Hepatocyte (in vitro differentiated cells): ENCODE measurements at regions not wholly inside any gene's neighbourhood (a gene's known extent, or its start where the extent isn't known, plus 50 kb on each side); places are given as distances from the start of the nearest gene placed in this dataset.
A peak's percentile ranks its signal among the peaks of the same experiment; 100 is the strongest.

Source experiments
- DNase-seq: peaks from one replicate; pipeline ENCODE4 v3.0.0-alpha.2; 2016; ENCODE audit warnings: low spot score
- H2AFZ ChIP-seq: fragments of 200-600 bp; sonication (generic); 2 replicates; pipeline ENCODE4 v1.6.0; 2016; ENCODE audit warnings: antibody characterized with exemption, mild to moderate bottlenecking
- H3K27ac ChIP-seq: fragments of 200-600 bp; sonication (generic); 2 replicates; pipeline ENCODE4 v1.5.1; 2016; ENCODE audit warnings: mild to moderate bottlenecking
- H3K27me3 ChIP-seq: fragments of 200-600 bp; sonication (generic); 2 replicates; pipeline ENCODE4 v1.6.1; 2016
- H3K36me3 ChIP-seq: fragments of 200-600 bp; sonication (generic); replicated peaks from 2 replicates; pipeline ENCODE4 v1.5.1; 2016; ENCODE audit warnings: low read depth; ENCODE audit not compliant: insufficient read depth
- H3K4me1 ChIP-seq: fragments of 200-600 bp; sonication (generic); 2 replicates; pipeline ENCODE4 v1.5.1; 2016; ENCODE audit warnings: mild to moderate bottlenecking, moderate library complexity; ENCODE audit not compliant: insufficient read depth
- H3K4me2 ChIP-seq: fragments of 200-600 bp; sonication (generic); 2 replicates; pipeline ENCODE4 v1.6.0; 2016
- H3K4me3 ChIP-seq: fragments of 200-600 bp; sonication (generic); 2 replicates; pipeline ENCODE4 v1.5.1; 2016; ENCODE audit warnings: mild to moderate bottlenecking
- H3K79me2 ChIP-seq: fragments of 200-600 bp; sonication (generic); 2 replicates; pipeline ENCODE4 v1.6.0; 2017; ENCODE audit warnings: mild to moderate bottlenecking
- H3K9me2 ChIP-seq: fragments of 200-600 bp; sonication (generic); replicated peaks from 2 replicates; pipeline ENCODE4 v1.6.0; 2017; ENCODE audit warnings: mild to moderate bottlenecking; ENCODE audit not compliant: insufficient read depth
- H3K9me3 ChIP-seq: fragments of 200-600 bp; sonication (generic); 2 replicates; pipeline ENCODE4 v1.5.1; 2016; ENCODE audit warnings: low read depth, mild to moderate bottlenecking
- H4K20me1 ChIP-seq: fragments of 200-600 bp; sonication (generic); 2 replicates; pipeline ENCODE4 v1.6.0; 2016; ENCODE audit warnings: mild to moderate bottlenecking; ENCODE audit not compliant: insufficient read depth, poor library complexity, severe bottlenecking
- EZH2 ChIP-seq: fragments of 200-600 bp; sonication (generic); IDR thresholded peaks from 2 replicates; pipeline ENCODE4 v1.6.1; 2016; ENCODE audit warnings: antibody characterized with exemption, mild to moderate bottlenecking, borderline replicate concordance
- EZH2phosphoT487 ChIP-seq: fragments of 200-600 bp; sonication (generic); IDR thresholded peaks from one replicate; pipeline ENCODE4 v1.6.1; 2018; ENCODE audit warnings: antibody characterized with exemption, mild to moderate bottlenecking, low read depth, moderate library complexity; ENCODE audit not compliant: unreplicated experiment, severe bottlenecking
- WGBS: methylation state at CpG from one replicate; pipeline ENCODE4 v1.1.6; 2016; ENCODE audit warnings: low lambda C conversion rate; ENCODE audit errors: missing lambda C conversion rate; 5-methylcytosine and 5-hydroxymethylcytosine counted together
- TF ChIP-seq, protein P1 (sequence below): fragments of 200-600 bp; sonication (generic); IDR thresholded peaks from 2 replicates; pipeline ENCODE4 v1.5.1; 2016; ENCODE audit warnings: antibody characterized with exemption, mild to moderate bottlenecking; ENCODE audit not compliant: poor library complexity

DNA sequence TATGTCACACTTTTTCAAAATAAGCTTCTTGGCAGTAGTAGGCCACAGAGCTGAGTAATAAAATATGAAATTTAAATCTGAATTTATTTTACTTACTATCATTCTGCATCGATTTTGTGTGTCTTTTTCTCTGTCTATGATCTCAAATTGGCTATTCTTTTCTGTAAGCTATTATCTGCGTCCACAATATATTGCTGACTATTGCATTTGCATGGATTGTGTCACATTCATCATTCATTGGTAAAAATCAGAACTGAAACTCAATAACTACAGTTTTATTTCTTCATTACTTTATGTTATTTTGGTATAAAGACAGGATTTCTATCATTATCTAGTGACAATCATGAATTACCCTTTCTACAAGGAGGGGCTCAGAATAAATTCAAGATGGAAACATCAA, 154.8 kb upstream of the AGR3 start:
- Histone ChIP-seq H3K9me3 (no peaks in the 10 kb centered on the region), H3K36me3 (no peaks in the 10 kb centered on the region), H2AFZ (no peak overlapping the region), H3K9me2 (no peaks in the 10 kb centered on the region), H3K4me1 (no peaks in the 10 kb centered on the region), H4K20me1 (no peaks in the 10 kb centered on the region), H3K79me2 (no peaks in the 10 kb centered on the region), H3K27ac (no peak overlapping the region), H3K4me2 (no peak overlapping the region), H3K27me3 (no peaks in the 10 kb centered on the region), H3K4me3 (no peak overlapping the region)
- TF ChIP-seq EZH2phosphoT487 (no peak), EZH2 (no peak)
- TF ChIP-seq, protein P1, sequence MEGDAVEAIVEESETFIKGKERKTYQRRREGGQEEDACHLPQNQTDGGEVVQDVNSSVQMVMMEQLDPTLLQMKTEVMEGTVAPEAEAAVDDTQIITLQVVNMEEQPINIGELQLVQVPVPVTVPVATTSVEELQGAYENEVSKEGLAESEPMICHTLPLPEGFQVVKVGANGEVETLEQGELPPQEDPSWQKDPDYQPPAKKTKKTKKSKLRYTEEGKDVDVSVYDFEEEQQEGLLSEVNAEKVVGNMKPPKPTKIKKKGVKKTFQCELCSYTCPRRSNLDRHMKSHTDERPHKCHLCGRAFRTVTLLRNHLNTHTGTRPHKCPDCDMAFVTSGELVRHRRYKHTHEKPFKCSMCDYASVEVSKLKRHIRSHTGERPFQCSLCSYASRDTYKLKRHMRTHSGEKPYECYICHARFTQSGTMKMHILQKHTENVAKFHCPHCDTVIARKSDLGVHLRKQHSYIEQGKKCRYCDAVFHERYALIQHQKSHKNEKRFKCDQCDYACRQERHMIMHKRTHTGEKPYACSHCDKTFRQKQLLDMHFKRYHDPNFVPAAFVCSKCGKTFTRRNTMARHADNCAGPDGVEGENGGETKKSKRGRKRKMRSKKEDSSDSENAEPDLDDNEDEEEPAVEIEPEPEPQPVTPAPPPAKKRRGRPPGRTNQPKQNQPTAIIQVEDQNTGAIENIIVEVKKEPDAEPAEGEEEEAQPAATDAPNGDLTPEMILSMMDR: no peak
- DNase-seq: no peak
- WGBS: 92% methylated on average over 2 of the region's 2 CpGs

DNA sequence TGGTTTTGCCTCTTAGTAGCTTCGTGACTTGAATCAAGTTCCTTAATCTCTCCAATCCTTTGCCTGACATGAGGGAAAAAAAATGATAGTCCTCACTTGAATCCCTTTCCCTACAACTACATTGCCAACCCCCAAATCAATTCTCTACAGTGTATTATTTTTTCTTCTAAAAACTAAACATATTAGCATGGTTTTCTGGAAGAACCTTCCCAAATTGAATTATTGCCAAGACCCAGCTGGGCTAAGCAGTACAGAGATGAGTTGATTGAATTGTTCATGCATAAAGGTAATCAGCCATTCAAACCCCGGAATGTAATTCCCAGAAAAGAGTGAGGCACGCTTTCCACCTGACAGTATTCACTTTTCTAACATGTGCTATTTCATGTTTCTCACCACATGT, 155.6 kb upstream of the AGR3 start:
- Histone ChIP-seq H3K27ac (no peak overlapping the region), H3K9me3 (no peaks in the 10 kb centered on the region), H3K4me3 (no peak overlapping the region), H3K27me3 (no peaks in the 10 kb centered on the region), H3K36me3 (no peaks in the 10 kb centered on the region), H3K4me2 (no peak overlapping the region), H3K4me1 (no peaks in the 10 kb centered on the region), H3K9me2 (no peaks in the 10 kb centered on the region), H2AFZ (no peak overlapping the region), H4K20me1 (no peaks in the 10 kb centered on the region), H3K79me2 (no peaks in the 10 kb centered on the region)
- TF ChIP-seq EZH2phosphoT487 (no peak), EZH2 (no peak)
- TF ChIP-seq, protein P1: no peak
- WGBS: 98% methylated on average over 3 of the region's 3 CpGs
- no peak for DNase-seq

DNA sequence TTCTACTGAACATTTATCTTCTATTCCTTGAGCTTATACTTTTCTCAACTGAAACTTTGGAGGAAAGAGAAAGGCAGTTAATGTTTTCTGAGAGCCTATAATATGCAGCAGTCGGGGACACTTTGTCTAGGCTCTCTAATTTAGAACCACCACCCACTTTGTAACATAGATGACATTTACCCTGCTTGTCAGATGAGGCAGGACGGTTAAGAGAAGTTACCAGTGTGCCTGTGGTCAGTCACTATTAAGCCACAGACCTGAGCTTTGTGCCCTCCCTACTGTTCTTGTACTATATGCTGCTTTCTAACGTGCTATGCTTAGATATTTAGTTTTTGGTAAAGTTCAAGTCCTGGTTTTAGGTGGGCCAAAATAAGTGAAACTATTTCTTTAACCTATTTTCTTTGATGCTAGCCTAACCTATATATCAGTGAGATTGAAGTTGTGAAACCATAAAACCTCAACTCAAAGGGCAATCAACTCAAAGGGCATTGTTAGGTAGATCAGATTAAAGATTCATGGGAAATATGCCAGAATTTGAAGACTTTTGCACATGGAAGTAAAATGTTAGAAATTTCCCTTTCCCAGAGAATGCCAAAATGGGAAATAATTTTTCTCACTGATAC, 156.5 kb upstream of the AGR3 start:
- no peaks in the 10 kb centered on the region for H3K27me3 ChIP-seq
- TF ChIP-seq EZH2phosphoT487 (no peak), EZH2 (no peak)
- TF ChIP-seq, protein P1: no peak
- no peaks in the 10 kb centered on the region for H3K9me2 ChIP-seq
- DNase-seq: no peak
- no peaks in the 10 kb centered on the region for H3K9me3 ChIP-seq
- H3K4me1 ChIP-seq: peaks cover 3% of the 10 kb centered on the region
- 69% methylated on average over 3 of the region's 3 CpGs for WGBS
- no peak overlapping the region for H3K4me2 ChIP-seq
- no peaks in the 10 kb centered on the region for H3K36me3 ChIP-seq
- no peak overlapping the region for H2AFZ ChIP-seq
- no peak overlapping the region for H3K4me3 ChIP-seq
- no peaks in the 10 kb centered on the region for H3K79me2 ChIP-seq
- H3K27ac ChIP-seq: peak overlapping the region; percentile 18
- no peaks in the 10 kb centered on the region for H4K20me1 ChIP-seq

DNA sequence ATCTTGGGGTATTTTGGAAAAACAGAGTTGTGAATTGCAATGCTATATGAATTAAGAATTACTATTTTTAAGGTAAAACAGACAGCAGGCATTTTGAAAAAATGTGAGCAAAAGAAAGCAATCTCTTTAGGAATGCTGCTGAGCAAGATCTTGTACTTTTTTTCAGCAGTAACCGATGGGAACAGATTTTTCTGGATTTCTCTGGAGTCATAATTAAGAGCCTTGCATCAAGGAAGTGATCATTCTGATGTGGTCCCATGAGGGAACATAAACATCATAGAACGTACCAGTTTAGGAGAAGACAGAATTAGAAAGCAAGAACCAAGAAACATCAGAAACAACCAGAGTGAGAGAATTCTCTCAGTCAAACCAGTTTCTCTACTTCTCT, 157.0 kb upstream of the AGR3 start:
- Histone ChIP-seq H4K20me1 (no peaks in the 10 kb centered on the region), H3K36me3 (no peaks in the 10 kb centered on the region), H3K9me2 (no peaks in the 10 kb centered on the region), H3K4me2 (no peak overlapping the region), H3K9me3 (no peaks in the 10 kb centered on the region), H3K27ac (peak overlapping the region; percentile 18), H3K27me3 (no peaks in the 10 kb centered on the region), H3K4me1 (peaks cover 3% of the 10 kb centered on the region), H3K4me3 (no peak overlapping the region), H2AFZ (no peak overlapping the region), H3K79me2 (no peaks in the 10 kb centered on the region)
- DNase-seq: no peak
- WGBS: 47% methylated on average over 2 of the region's 2 CpGs
- no peak for TF ChIP-seq EZH2phosphoT487
- no peak for TF ChIP-seq EZH2
